ENCODE measurements at regions not wholly inside any gene's neighbourhood (a gene's known extent, or its start where the extent isn't known, plus 50 kb on each side); places are given as distances from the start of the nearest gene placed in this dataset.

- no peak for DNase-seq
These were observed 133.8 kb downstream of the TMEM38B start for GRCh38 chr9:105828171-105828570.

- no peak for DNase-seq
These were observed 134.4 kb downstream of the TMEM38B start for GRCh38 chr9:105828596-105829213.

GRCh38 chr9:105830461-105830860 lies 136.1 kb downstream of the TMEM38B start:
- no peak for DNase-seq

- no peak for DNase-seq
These were observed 137.9 kb downstream of the TMEM38B start for GRCh38 chr9:105832096-105832710.

GRCh38 chr9:105833271-105833975 lies 139.1 kb downstream of the TMEM38B start:
- no peak for DNase-seq

GRCh38 chr9:105834404-105834803 lies 140.1 kb downstream of the TMEM38B start:
- no peak for DNase-seq

GRCh38 chr9:105835721-105836120 lies 141.4 kb downstream of the TMEM38B start:
- DNase-seq: no peak

GRCh38 chr9:105836936-105837660 lies 142.8 kb downstream of the TMEM38B start:
- DNase-seq: no peak

- DNase-seq: no peak
These were observed 147.2 kb downstream of the TMEM38B start for GRCh38 chr9:105841562-105841961.

GRCh38 chr9:105842023-105842644 lies 147.8 kb downstream of the TMEM38B start:
- no peak for DNase-seq

- no peak for DNase-seq
These were observed 152.5 kb downstream of the TMEM38B start for GRCh38 chr9:105846825-105847224.

GRCh38 chr9:105850852-105851500 lies 156.6 kb downstream of the TMEM38B start:
- no peak for DNase-seq

GRCh38 chr9:105854026-105854782 lies 159.9 kb downstream of the TMEM38B start:
- no peak for DNase-seq

GRCh38 chr9:105854783-105855724 lies 160.7 kb downstream of the TMEM38B start:
- no peak for DNase-seq

GRCh38 chr9:105855987-105856386 lies 161.6 kb downstream of the TMEM38B start:
- no peak for DNase-seq

GRCh38 chr9:105858006-105858690 lies 163.8 kb downstream of the TMEM38B start:
- no peak for DNase-seq

GRCh38 chr9:105858877-105859276 lies 164.5 kb downstream of the TMEM38B start:
- DNase-seq: no peak

GRCh38 chr9:105859428-105860091 lies 165.2 kb downstream of the TMEM38B start:
- DNase-seq: no peak

GRCh38 chr9:105860516-105860915 lies 166.2 kb downstream of the TMEM38B start:
- DNase-seq: no peak
